Type B pancreatic cell (in vitro differentiated cells): ENCODE measurements at regions not wholly inside any gene's neighbourhood (a gene's known extent, or its start where the extent isn't known, plus 50 kb on each side); places are given as distances from the start of the nearest gene placed in this dataset. TPM values are rescaled to one million over a fixed set of nuclear protein-coding genes. Genes with fewer than 3 reads are reported as not detected.

Source experiments
- DNase-seq: peaks from one replicate; pipeline ENCODE4 v3.0.0; 2021; ENCODE audit warnings: mixed read lengths; ENCODE audit not compliant: unreplicated experiment; ENCODE audit errors: extremely low spot score
- H3K27ac Mint-ChIP-seq: 2 replicates; pipeline ENCODE4 v1.8.0; 2021; ENCODE audit warnings: mild to moderate bottlenecking, mixed read lengths
- H3K27me3 Mint-ChIP-seq: 2 replicates; pipeline ENCODE4 v1.8.0; 2021; ENCODE audit warnings: mixed read lengths
- H3K36me3 Mint-ChIP-seq: 2 replicates; pipeline ENCODE4 v1.8.0; 2021; ENCODE audit warnings: mixed read lengths
- H3K4me1 Mint-ChIP-seq: one replicate; pipeline ENCODE4 v1.8.0; 2021; ENCODE audit warnings: mixed read lengths; ENCODE audit not compliant: unreplicated experiment
- H3K4me3 Mint-ChIP-seq: 2 replicates; pipeline ENCODE4 v1.8.0; 2021; ENCODE audit warnings: mild to moderate bottlenecking, mixed read lengths
- H3K9me3 Mint-ChIP-seq: 2 replicates; pipeline ENCODE4 v1.8.0; 2021; ENCODE audit warnings: mixed read lengths
- CTCF ChIP-seq: fragments of 200-600 bp; sonication (generic); conservative IDR thresholded peaks from 2 replicates; pipeline ENCODE4 v1.5.0; 2021; ENCODE audit warnings: antibody characterized with exemption, mild to moderate bottlenecking
- microRNA-seq: library from miRNA; unstranded; fragments of <30 nt; microRNA quantifications from one replicate; pipeline ENCODE4, GENCODE V29; 2020

GRCh38 chr11:104219096-104219495, 55.1 kb upstream of the PDGFD start:
- DNase-seq = no peak
- Mint-ChIP-seq H3K36me3 (no peaks in the 10 kb centered on the region), H3K4me3 (no peak overlapping the region), H3K27me3 (no peaks in the 10 kb centered on the region), H3K4me1 (no peaks in the 10 kb centered on the region), H3K27ac (no peak overlapping the region), H3K9me3 (no peaks in the 10 kb centered on the region)
- no peak for TF ChIP-seq CTCF

DNA sequence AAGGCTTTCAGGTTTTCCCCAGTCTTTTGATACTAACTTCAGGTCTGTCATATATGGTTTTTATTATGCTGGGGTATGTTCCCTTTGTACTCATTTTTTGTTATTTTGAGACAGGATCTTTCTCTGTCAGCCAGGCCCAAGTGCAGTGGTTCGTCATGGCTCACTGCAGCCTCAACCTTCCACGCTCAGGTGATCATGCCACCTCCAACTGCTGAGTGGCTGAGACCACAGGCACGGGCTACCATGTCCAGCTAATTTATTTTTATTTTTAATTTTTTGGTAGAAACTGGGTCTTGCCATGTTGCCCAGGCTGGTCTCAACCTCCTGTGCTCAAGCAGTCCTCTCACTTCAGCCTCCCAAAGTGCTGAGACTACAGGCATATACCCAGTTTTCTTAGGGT, 50.6 kb upstream of the PDGFD start:
- Mint-ChIP-seq H3K4me3 (no peak overlapping the region), H3K9me3 (peaks cover 6% of the 10 kb centered on the region), H3K27me3 (no peaks in the 10 kb centered on the region), H3K4me1 (no peaks in the 10 kb centered on the region), H3K36me3 (no peaks in the 10 kb centered on the region), H3K27ac (no peak overlapping the region)
- TF ChIP-seq CTCF = no peak
- DNase-seq = no peak

Small RNAs in the stretch of these regions (microRNA-seq; reads per million reads assigned to microRNA genes)
- not detected for gene MIR7641-1
